HepG2 (cell line): ENCODE measurements at regions not wholly inside any gene's neighbourhood (a gene's known extent, or its start where the extent isn't known, plus 50 kb on each side); places are given as distances from the start of the nearest gene placed in this dataset.

Experiments
- ATF7 ChIP-seq, 2 experiments: fragments of 450-650 bp in 1 of 2; sonication (generic) in 1 of 2; formaldehyde crosslinking in 1 of 2; IDR thresholded peaks; 2 replicates each; pipeline versions ENCODE4 v1.4.0 to v1.6.1; 2016 to 2020; ENCODE audit warnings: antibody characterized with exemption in 1 of 2, mild to moderate bottlenecking in 1 of 2, missing genetic modification reagents in 1 of 2
- ESRRA ChIP-seq: sonication (generic); formaldehyde crosslinking; IDR thresholded peaks from 2 replicates; pipeline ENCODE4 v1.5.1; 2020; ENCODE audit warnings: mild to moderate bottlenecking, low read depth, missing genetic modification reagents
- ETV5 ChIP-seq: IDR thresholded peaks from 2 replicates; pipeline ENCODE4 v1.6.1; 2018; ENCODE audit warnings: missing biosample characterization, missing genetic modification reagents, inconsistent platforms, borderline replicate concordance
- HNRNPUL1 ChIP-seq: fragments of 200-400 bp; formaldehyde crosslinking; IDR thresholded peaks from 2 replicates; pipeline ENCODE4 v1.6.1; 2017; ENCODE audit warnings: low read depth, mild to moderate bottlenecking, low read length, moderate library complexity
- MTF2 ChIP-seq: sonication (generic); formaldehyde crosslinking; IDR thresholded peaks from 2 replicates; pipeline ENCODE4 v1.5.0; 2020; ENCODE audit warnings: missing genetic modification reagents, borderline replicate concordance
- POLR2AphosphoS5 ChIP-seq: IDR thresholded peaks from 2 replicates; pipeline ENCODE4 v1.6.1; 2012; ENCODE audit warnings: low read depth, low read length
- SIX4 ChIP-seq: sonication (generic); formaldehyde crosslinking; IDR thresholded peaks from 2 replicates; pipeline ENCODE4 v1.4.0; 2020; ENCODE audit warnings: missing genetic modification reagents
- ZNF660 ChIP-seq: sonication (generic); formaldehyde crosslinking; IDR thresholded peaks from 2 replicates; pipeline ENCODE4 v1.5.1; 2020; ENCODE audit warnings: mild to moderate bottlenecking, low read depth, missing genetic modification reagents, borderline replicate concordance
- ZNF790 ChIP-seq: sonication (generic); formaldehyde crosslinking; IDR thresholded peaks from 2 replicates; pipeline ENCODE4 v1.8.0; 2022; ENCODE audit warnings: missing genetic modification reagents, mild to moderate bottlenecking, borderline replicate concordance
- ZNF841 ChIP-seq: sonication (generic); formaldehyde crosslinking; IDR thresholded peaks from 2 replicates; pipeline ENCODE4 v1.8.1; 2023; ENCODE audit warnings: missing genetic modification reagents, borderline replicate concordance
- TF ChIP-seq, protein P1 (sequence below): sonication (generic); formaldehyde crosslinking; IDR thresholded peaks from 2 replicates; pipeline ENCODE4 v1.5.0; 2020; ENCODE audit warnings: mild to moderate bottlenecking, missing genetic modification reagents, moderate library complexity
- TF ChIP-seq, protein P2 (sequence below), 2 experiments: sonication (generic) in 1 of 2; formaldehyde crosslinking in 1 of 2; IDR thresholded peaks; 2 replicates each; pipeline versions ENCODE4 v1.5.1 to v1.6.1; 2011 to 2020; ENCODE audit warnings: borderline replicate concordance in 1 of 2, low read depth in 1 of 2, low read length in 1 of 2, mild to moderate bottlenecking in 1 of 2, missing genetic modification reagents in 1 of 2, moderate library complexity in 1 of 2

DNA sequence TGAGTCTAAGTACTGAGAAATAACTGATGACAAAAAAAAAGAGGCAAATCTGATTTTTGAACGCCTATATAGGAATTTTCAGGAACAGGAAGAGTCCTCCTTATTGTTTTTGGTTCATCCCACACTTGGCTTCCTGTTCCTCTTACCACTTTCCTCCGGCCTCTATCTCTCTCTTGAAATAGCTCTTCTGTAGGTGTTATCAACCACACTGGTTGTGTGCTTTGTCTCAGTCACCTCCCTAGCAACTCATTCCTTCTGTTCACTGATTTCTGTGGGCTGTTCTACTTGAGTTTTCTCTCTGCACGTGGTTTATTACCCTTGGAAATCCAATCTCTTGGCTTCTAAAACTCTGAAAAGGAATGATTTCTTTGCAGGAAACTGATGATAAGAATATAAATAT lies 78.7 kb upstream of the C11orf87 start:
- TF ChIP-seq MTF2 (CRISPR knock-in tag) (no peak), ATF7 (IDR thresholded peaks at IDR 0.05) (no peak), ATF7 (CRISPR knock-in tag; IDR thresholded peaks at IDR 0.05) (no peak), ZNF660 (CRISPR knock-in tag) (no peak), ZNF841 (CRISPR knock-in tag) (no peak), POLR2AphosphoS5 (no peak), ZNF790 (CRISPR knock-in tag) (no peak), ESRRA (CRISPR knock-in tag) (no peak), SIX4 (CRISPR knock-in tag) (no peak), HNRNPUL1 (no peak), ETV5 (CRISPR knock-in tag) (no peak)
- TF ChIP-seq, protein P1, sequence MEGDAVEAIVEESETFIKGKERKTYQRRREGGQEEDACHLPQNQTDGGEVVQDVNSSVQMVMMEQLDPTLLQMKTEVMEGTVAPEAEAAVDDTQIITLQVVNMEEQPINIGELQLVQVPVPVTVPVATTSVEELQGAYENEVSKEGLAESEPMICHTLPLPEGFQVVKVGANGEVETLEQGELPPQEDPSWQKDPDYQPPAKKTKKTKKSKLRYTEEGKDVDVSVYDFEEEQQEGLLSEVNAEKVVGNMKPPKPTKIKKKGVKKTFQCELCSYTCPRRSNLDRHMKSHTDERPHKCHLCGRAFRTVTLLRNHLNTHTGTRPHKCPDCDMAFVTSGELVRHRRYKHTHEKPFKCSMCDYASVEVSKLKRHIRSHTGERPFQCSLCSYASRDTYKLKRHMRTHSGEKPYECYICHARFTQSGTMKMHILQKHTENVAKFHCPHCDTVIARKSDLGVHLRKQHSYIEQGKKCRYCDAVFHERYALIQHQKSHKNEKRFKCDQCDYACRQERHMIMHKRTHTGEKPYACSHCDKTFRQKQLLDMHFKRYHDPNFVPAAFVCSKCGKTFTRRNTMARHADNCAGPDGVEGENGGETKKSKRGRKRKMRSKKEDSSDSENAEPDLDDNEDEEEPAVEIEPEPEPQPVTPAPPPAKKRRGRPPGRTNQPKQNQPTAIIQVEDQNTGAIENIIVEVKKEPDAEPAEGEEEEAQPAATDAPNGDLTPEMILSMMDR (CRISPR knock-in tag) = no peak
- TF ChIP-seq, protein P2, sequence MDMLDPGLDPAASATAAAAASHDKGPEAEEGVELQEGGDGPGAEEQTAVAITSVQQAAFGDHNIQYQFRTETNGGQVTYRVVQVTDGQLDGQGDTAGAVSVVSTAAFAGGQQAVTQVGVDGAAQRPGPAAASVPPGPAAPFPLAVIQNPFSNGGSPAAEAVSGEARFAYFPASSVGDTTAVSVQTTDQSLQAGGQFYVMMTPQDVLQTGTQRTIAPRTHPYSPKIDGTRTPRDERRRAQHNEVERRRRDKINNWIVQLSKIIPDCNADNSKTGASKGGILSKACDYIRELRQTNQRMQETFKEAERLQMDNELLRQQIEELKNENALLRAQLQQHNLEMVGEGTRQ (IDR thresholded peaks at IDR 0.05; ENCODE audit: low read depth, low read length) = no peak
- TF ChIP-seq, protein P2 (CRISPR knock-in tag; IDR thresholded peaks at IDR 0.05; ENCODE audit: borderline replicate concordance) = no peak
